Activated CD8-positive, alpha-beta T cell treated with anti-CD3 and anti-CD28 coated beads for 36 hours (primary cell): ENCODE measurements at regions not wholly inside any gene's neighbourhood (a gene's known extent, or its start where the extent isn't known, plus 50 kb on each side); places are given as distances from the start of the nearest gene placed in this dataset.

Experiments
- ATAC-seq: fragments of 200-7000 bp; cut with Tn5 transposase; one replicate; pipeline ENCODE4 v1.10.0; 2021; ENCODE audit warnings: mild to moderate bottlenecking, moderate library complexity
- CTCF ChIA-PET: fragments of 350-600 bp; sonication (Branson Sonifier 250); formaldehyde crosslinking; loops from one replicate; lab custom pipeline; 2021; ENCODE audit warnings: antibody characterized with exemption; lab: Charles Lee
- POLR2A ChIA-PET: fragments of 350-600 bp; sonication (Branson Sonifier 250); formaldehyde crosslinking; loops from one replicate; lab custom pipeline; 2021; ENCODE audit warnings: antibody characterized with exemption; lab: Charles Lee
- DNase-seq: peaks from one replicate; pipeline ENCODE4 v3.0.0-alpha.2; 2020
- H3K27ac Mint-ChIP-seq: one replicate; pipeline ENCODE4 v1.8.0; 2021; ENCODE audit warnings: mild to moderate bottlenecking, mixed read lengths
- H3K27me3 Mint-ChIP-seq: one replicate; pipeline ENCODE4 v1.8.0; 2021; ENCODE audit warnings: mixed read lengths
- H3K36me3 Mint-ChIP-seq: one replicate; pipeline ENCODE4 v1.8.0; 2021; ENCODE audit warnings: low read depth, mixed read lengths
- H3K4me1 Mint-ChIP-seq: one replicate; pipeline ENCODE4 v1.8.0; 2021; ENCODE audit warnings: low read depth, mixed read lengths
- H3K4me3 Mint-ChIP-seq: one replicate; pipeline ENCODE4 v1.8.0; 2021; ENCODE audit warnings: mild to moderate bottlenecking, moderate library complexity, mixed read lengths
- H3K9me3 Mint-ChIP-seq: one replicate; pipeline ENCODE4 v1.8.0; 2021; ENCODE audit warnings: mixed read lengths
- CTCF ChIP-seq: fragments of 200-600 bp; IDR thresholded peaks from one replicate; pipeline ENCODE4 v1.8.0; 2022; ENCODE audit warnings: antibody characterized with exemption, mild to moderate bottlenecking
- intact Hi-C: fragments of 100-400 bp; cut with micrococcal nuclease; formaldehyde crosslinking; loops from one replicate; pipeline ENCODE4 v1.10.0; 2022

GRCh38 chr2:234690569-234691213 lies 193.8 kb upstream of the ARL4C start:
- Mint-ChIP-seq H3K9me3 (no peaks in the 10 kb centered on the region), H3K4me3 (no peak overlapping the region), H3K4me1 (peaks cover 9% of the 10 kb centered on the region), H3K27ac (no peak overlapping the region), H3K36me3 (peaks cover 2% of the 10 kb centered on the region), H3K27me3 (peaks cover 17% of the 10 kb centered on the region)
- intact Hi-C loops, result no loop called here
- ATAC-seq, result no peak
- ChIA-PET POLR2A (no interaction called here), CTCF (no interaction called here)
- DNase-seq, result no peak
- no peak for TF ChIP-seq CTCF

DNA sequence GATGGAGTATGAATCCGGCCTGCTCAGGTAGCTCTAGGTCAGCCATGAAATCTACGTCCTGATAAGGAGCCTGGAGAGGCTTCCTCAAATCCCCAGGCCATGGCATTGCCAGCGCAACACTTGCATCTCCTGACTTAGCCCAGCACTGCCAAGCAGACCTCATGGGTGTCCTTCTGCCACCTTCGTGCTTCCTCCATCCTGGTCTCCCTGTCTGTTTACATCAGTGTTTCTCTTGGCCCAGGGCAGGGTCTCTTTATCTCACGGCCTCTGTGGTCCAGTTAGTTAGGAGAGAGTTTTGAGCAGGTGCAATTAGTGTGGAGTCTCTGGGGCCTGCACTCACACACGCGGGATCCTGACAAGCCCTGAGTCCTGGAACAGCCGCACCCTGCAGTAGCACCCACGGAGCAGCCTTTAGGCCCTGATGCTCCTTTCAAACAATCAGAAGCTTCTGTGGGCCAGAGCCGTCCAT lies 193.1 kb upstream of the ARL4C start:
- no peak for TF ChIP-seq CTCF
- Mint-ChIP-seq H3K4me3 (no peak overlapping the region), H3K36me3 (peaks cover 2% of the 10 kb centered on the region), H3K4me1 (peaks cover 9% of the 10 kb centered on the region), H3K9me3 (no peaks in the 10 kb centered on the region), H3K27ac (no peak overlapping the region), H3K27me3 (peaks cover 17% of the 10 kb centered on the region)
- ATAC-seq, result no peak
- intact Hi-C loops, result no loop called here
- ChIA-PET POLR2A (no interaction called here), CTCF (no interaction called here)
- no peak for DNase-seq

- no peaks in the 10 kb centered on the region for H3K9me3 Mint-ChIP-seq
- ATAC-seq, result no peak
- no peaks in the 10 kb centered on the region for H3K4me1 Mint-ChIP-seq
- H3K27ac Mint-ChIP-seq, result no peak overlapping the region
- no peak overlapping the region for H3K4me3 Mint-ChIP-seq
- ChIA-PET CTCF (no interaction called here), POLR2A (no interaction called here)
- no peak for DNase-seq
- no peaks in the 10 kb centered on the region for H3K36me3 Mint-ChIP-seq
- H3K27me3 Mint-ChIP-seq, result peaks cover 11% of the 10 kb centered on the region
- intact Hi-C loops, result no loop called here
- no peak for TF ChIP-seq CTCF
Observed at GRCh38 chr2:234687718-234688475, 191.0 kb upstream of the ARL4C start.

DNA sequence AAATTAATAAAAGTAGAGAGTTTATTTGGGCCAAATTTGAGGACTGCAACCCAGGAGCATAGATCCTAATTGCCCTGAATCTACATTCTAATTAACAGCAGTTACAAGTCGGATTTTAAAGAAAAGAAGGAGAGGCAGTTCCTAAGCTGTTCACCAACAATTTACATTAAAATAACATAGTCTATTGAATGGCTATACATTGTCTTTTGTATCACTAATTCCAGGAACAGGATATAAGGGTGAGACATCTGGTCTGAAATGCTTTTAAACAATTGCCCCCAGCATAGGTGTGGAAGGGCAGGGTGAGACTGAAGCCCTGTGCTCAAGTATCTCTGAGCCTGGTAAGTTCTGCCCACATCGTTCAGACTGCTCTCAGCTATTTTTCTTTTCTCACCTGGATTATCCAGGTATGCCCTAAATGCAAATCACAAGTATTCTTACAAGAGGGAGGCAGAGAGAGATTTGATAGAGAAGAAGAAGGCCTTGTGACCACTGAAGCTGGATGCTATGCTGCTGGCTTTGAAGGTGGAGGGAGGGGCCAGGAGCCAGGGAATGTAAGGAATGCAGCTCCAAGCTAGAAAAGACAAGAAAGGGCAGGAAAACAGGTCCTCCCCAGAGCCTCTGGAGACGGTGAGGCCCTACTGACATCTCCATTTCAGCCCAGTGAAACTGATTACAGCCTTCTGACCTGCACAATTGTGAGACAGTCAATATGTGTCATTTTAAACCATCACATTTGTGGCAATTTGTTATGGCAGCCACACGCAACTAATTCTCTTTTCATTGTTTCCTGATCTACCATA lies 189.4 kb upstream of the ARL4C start:
- intact Hi-C loops, result no loop called here
- ChIA-PET POLR2A (no interaction called here), CTCF (interaction anchor here (1.0 kb wide), 1 partner anchor 10 kb away, joined by 3 read pairs; no protein-coding TSS in a partner anchor)
- ATAC-seq (no peak), DNase-seq (no peak)
- Mint-ChIP-seq H3K27ac (no peak overlapping the region), H3K27me3 (peaks cover 7% of the 10 kb centered on the region), H3K36me3 (no peaks in the 10 kb centered on the region), H3K4me3 (no peak overlapping the region), H3K4me1 (no peaks in the 10 kb centered on the region), H3K9me3 (no peaks in the 10 kb centered on the region)
- no peak for TF ChIP-seq CTCF
